Esophagus muscularis mucosa (tissue), 3 donors: ENCODE measurements at regions not wholly inside any gene's neighbourhood (a gene's known extent, or its start where the extent isn't known, plus 50 kb on each side); places are given as distances from the start of the nearest gene placed in this dataset.

Experiments
- POLR2A ChIP-seq: fragments of 450-650 bp; IDR thresholded peaks from one replicate; pipeline ENCODE4 v1.6.1; 2017; ENCODE audit warnings: antibody characterized with exemption, moderate library complexity, mild to moderate bottlenecking, low read depth
- POLR2AphosphoS5 ChIP-seq, 2 donors: sonication (generic); formaldehyde crosslinking; IDR thresholded peaks; one replicate each; pipeline ENCODE4 v1.6.1; 2017; ENCODE audit warnings: antibody characterized with exemption in 2 of 2
- TF ChIP-seq, protein P1 (sequence below), 3 experiments: fragments of 200-600 bp in 2 of 3; fragments of 450-650 bp in 1 of 3; sonication (generic) in 2 of 3; IDR thresholded peaks; one replicate each; pipeline ENCODE4 v1.5.1; 2017 to 2019; ENCODE audit warnings: antibody characterized with exemption in 3 of 3, mild to moderate bottlenecking in 2 of 3, moderate library complexity in 1 of 3

DNA sequence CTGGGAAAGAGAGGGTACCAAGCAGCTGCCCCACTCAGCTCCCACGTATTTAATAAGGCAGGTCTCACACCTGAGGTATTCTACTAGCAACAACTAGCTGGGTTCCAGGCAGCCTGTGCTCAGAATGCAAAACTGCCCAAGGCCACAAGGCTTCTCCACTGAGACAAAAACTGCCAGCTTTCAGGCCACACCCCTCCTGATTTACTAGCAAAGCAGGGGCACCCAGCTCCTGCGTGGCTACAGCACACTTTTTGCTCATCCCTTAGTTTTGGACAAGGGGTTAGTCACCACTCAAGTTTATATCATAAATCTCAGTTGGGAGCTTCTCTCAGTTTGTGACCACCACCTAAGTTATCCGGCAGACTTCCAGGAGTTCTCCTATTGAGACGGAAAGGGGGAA, 494.6 kb downstream of the CDH11 start:
- TF ChIP-seq POLR2A (no peak), POLR2AphosphoS5 (IDR thresholded peaks at IDR 0.05) (no peak)
- TF ChIP-seq, protein P1, sequence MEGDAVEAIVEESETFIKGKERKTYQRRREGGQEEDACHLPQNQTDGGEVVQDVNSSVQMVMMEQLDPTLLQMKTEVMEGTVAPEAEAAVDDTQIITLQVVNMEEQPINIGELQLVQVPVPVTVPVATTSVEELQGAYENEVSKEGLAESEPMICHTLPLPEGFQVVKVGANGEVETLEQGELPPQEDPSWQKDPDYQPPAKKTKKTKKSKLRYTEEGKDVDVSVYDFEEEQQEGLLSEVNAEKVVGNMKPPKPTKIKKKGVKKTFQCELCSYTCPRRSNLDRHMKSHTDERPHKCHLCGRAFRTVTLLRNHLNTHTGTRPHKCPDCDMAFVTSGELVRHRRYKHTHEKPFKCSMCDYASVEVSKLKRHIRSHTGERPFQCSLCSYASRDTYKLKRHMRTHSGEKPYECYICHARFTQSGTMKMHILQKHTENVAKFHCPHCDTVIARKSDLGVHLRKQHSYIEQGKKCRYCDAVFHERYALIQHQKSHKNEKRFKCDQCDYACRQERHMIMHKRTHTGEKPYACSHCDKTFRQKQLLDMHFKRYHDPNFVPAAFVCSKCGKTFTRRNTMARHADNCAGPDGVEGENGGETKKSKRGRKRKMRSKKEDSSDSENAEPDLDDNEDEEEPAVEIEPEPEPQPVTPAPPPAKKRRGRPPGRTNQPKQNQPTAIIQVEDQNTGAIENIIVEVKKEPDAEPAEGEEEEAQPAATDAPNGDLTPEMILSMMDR (IDR thresholded peaks at IDR 0.05), result no peak
